HFF-Myc (cell line): ENCODE measurements at regions not wholly inside any gene's neighbourhood (a gene's known extent, or its start where the extent isn't known, plus 50 kb on each side); places are given as distances from the start of the nearest gene placed in this dataset.

Experiments used
- DNase-seq: peaks from one replicate; pipeline ENCODE4 v3.0.0-alpha.2; 2011; ENCODE audit warnings: low read depth; ENCODE audit errors: extremely low read depth
- H3K4me3 ChIP-seq: replicated peaks from 2 replicates; pipeline ENCODE4 v1.5.1; 2011; ENCODE audit warnings: low read depth, mild to moderate bottlenecking, control low read depth, low read length
- TF ChIP-seq, protein P1 (sequence below): IDR thresholded peaks from 2 replicates; pipeline ENCODE4 v1.5.1; 2012; ENCODE audit warnings: mild to moderate bottlenecking, low read depth, low read length, control low read depth; ENCODE audit errors: missing control alignments

DNA sequence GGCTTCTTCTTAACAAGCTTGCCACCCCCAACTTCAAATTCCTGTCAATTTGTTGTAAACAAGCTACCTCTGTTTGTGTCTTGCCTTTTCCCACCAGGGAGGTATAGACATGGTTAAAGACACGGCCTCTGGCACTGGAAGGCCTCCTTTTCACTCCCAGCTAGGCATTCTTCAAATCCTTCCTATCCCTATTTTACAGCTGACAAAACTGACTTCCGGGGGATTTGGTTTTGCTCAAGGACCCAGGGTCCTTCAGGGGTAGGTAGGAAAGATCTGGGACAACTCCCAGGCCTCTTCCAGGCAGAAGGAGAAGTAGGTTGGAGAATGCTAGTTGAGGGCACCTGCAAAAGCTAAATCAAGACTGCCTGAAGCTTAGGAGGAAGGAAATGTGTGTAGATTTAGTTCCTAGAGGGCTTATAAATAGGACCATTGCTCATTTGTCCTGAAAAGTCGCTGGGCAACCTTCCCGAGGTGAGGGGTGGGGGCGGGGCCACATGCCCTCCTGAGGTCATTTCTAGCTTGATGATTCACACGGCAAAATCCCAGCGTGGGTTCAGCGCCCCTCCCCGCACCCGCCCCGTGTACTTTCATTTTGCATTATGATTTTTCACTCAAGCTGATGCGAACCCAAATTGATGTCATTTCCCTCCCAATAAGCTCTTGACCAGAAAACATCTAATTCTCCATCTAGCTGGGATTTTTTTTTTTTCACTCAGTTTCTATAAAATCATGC is 365.5 kb downstream of the SHQ1 start:
- no peak for DNase-seq
- TF ChIP-seq, protein P1, sequence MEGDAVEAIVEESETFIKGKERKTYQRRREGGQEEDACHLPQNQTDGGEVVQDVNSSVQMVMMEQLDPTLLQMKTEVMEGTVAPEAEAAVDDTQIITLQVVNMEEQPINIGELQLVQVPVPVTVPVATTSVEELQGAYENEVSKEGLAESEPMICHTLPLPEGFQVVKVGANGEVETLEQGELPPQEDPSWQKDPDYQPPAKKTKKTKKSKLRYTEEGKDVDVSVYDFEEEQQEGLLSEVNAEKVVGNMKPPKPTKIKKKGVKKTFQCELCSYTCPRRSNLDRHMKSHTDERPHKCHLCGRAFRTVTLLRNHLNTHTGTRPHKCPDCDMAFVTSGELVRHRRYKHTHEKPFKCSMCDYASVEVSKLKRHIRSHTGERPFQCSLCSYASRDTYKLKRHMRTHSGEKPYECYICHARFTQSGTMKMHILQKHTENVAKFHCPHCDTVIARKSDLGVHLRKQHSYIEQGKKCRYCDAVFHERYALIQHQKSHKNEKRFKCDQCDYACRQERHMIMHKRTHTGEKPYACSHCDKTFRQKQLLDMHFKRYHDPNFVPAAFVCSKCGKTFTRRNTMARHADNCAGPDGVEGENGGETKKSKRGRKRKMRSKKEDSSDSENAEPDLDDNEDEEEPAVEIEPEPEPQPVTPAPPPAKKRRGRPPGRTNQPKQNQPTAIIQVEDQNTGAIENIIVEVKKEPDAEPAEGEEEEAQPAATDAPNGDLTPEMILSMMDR = no peak
- H3K4me3 ChIP-seq = peak overlapping the region; percentile 6

- no peak overlapping the region for H3K4me3 ChIP-seq
- DNase-seq = no peak
- TF ChIP-seq, protein P1 = no peak
Measured at GRCh38 chr3:72481542-72481941, 366.7 kb downstream of the SHQ1 start.

- TF ChIP-seq, protein P1 = no peak
- H3K4me3 ChIP-seq = no peak overlapping the region
- DNase-seq = no peak
Measured at GRCh38 chr3:72480366-72480765, 367.9 kb downstream of the SHQ1 start.

DNA sequence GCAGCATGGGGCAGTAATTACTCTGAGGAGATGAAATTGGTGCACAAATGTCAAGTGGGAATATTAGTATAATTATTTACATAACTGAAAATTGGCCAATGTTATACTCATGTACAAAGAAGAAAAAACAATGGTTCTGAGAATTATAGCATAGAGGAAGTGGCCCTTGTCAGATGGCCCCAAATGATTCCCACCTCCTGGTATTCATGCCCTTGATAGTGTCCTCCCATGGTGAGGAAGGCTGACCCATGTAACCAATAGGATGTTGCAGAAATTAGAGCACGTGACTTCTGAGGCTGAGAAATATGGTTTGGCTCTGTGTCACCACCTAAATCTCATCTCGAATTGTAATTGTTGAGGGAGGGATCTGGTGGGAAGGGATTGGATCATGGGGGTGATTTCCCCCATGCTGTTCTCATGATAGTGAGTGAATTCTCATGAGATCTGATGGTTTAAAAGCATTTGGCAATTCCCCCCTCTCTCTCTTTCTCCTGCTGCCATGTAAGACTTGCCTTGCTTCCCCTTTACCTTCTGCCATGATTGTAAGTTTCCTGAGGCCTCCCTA is 368.5 kb downstream of the SHQ1 start:
- H3K4me3 ChIP-seq = no peak overlapping the region
- TF ChIP-seq, protein P1 = no peak
- DNase-seq = no peak

DNA sequence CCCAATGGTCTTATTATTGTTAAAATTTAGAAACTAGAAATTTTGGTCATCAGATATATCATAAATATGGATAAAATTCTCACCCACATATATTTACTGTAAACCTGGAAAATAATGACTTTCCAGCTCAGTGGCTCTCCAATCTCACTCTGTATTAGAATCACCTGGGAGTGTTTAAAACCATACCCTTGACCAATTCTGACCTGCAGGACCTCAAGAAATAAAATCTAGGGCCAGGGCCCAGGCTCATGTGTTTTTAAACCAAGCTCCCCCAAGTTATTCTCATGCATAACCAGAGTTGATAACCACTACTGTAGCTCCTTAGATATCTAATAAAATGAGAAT is 372.1 kb downstream of the SHQ1 start:
- no peak overlapping the region for H3K4me3 ChIP-seq
- no peak for DNase-seq
- TF ChIP-seq, protein P1 = no peak

- DNase-seq = no peak
- TF ChIP-seq, protein P1 = no peak
- H3K4me3 ChIP-seq = no peak overlapping the region
Measured at GRCh38 chr3:72475258-72476138, 372.7 kb downstream of the SHQ1 start.
